Left ventricle myocardium inferior (tissue), 1 donor: ENCODE measurements at regions not wholly inside any gene's neighbourhood (a gene's known extent, or its start where the extent isn't known, plus 50 kb on each side); places are given as distances from the start of the nearest gene placed in this dataset.
"Not testable (repeated sequence)": the region's sequence is repeated elsewhere in the genome, so short reads cannot be mapped to it uniquely, and the experiment has no call there.

Experiments
- DNase-seq: peaks from one replicate; pipeline ENCODE4 v3.0.0-alpha.2; 2020
- H3K27ac ChIP-seq: fragments of 200-600 bp; replicated peaks from 2 replicates; pipeline ENCODE4 v1.8.0; 2021
- H3K27me3 ChIP-seq: fragments of 200-600 bp; 2 replicates; pipeline ENCODE4 v1.8.0; 2021; ENCODE audit warnings: low read depth
- H3K36me3 ChIP-seq: fragments of 200-600 bp; 2 replicates; pipeline ENCODE4 v1.8.0; 2021
- H3K4me1 ChIP-seq: fragments of 200-600 bp; 2 replicates; pipeline ENCODE4 v1.8.0; 2021
- H3K4me3 ChIP-seq: fragments of 200-600 bp; 2 replicates; pipeline ENCODE4 v1.8.0; 2021; ENCODE audit warnings: mild to moderate bottlenecking, moderate library complexity
- H3K9me3 ChIP-seq: fragments of 200-600 bp; replicated peaks from 2 replicates; pipeline ENCODE4 v1.8.0; 2021
- intact Hi-C: fragments of 100-400 bp; cut with micrococcal nuclease; formaldehyde crosslinking; loops from one replicate; pipeline ENCODE4 v1.11.0; 2022
- TF ChIP-seq, protein P1 (sequence below): fragments of 200-600 bp; IDR thresholded peaks from 2 replicates; pipeline ENCODE4 v1.8.0; 2021; ENCODE audit warnings: antibody characterized with exemption, mild to moderate bottlenecking, borderline replicate concordance
- donor health status: DM: no; HTN: yes; CAD: no; lungs with severe emphysema.

DNA sequence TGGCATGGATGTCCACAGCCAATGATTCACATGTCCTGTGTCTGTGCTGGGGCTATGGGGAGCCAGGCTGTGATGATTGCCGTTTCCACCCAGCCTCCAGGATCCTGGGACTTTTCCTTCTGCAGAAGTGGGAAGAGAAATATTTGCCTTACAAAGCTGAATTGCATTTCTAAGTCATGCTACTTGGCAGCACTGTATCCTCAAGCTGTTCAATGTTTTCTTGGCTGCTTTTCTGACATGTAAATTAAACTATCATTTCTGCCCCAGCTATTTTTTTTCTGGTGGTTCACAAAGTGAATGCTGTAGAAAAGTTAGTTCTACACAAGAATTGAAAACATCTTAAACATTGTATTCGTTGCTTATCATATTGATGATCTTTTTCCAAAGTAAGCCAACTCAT, 51.9 kb upstream of the TCERG1L start:
- peaks cover 27% of the 10 kb centered on the region for H3K9me3 ChIP-seq
- no peak overlapping the region for H3K27ac ChIP-seq
- DNase-seq = no peak
- H3K4me3 ChIP-seq = no peak overlapping the region
- H3K36me3 ChIP-seq = no peaks in the 10 kb centered on the region
- intact Hi-C loops = no loop called here
- peaks cover 31% of the 10 kb centered on the region for H3K27me3 ChIP-seq
- TF ChIP-seq, protein P1, sequence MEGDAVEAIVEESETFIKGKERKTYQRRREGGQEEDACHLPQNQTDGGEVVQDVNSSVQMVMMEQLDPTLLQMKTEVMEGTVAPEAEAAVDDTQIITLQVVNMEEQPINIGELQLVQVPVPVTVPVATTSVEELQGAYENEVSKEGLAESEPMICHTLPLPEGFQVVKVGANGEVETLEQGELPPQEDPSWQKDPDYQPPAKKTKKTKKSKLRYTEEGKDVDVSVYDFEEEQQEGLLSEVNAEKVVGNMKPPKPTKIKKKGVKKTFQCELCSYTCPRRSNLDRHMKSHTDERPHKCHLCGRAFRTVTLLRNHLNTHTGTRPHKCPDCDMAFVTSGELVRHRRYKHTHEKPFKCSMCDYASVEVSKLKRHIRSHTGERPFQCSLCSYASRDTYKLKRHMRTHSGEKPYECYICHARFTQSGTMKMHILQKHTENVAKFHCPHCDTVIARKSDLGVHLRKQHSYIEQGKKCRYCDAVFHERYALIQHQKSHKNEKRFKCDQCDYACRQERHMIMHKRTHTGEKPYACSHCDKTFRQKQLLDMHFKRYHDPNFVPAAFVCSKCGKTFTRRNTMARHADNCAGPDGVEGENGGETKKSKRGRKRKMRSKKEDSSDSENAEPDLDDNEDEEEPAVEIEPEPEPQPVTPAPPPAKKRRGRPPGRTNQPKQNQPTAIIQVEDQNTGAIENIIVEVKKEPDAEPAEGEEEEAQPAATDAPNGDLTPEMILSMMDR = no peak
- no peaks in the 10 kb centered on the region for H3K4me1 ChIP-seq

DNA sequence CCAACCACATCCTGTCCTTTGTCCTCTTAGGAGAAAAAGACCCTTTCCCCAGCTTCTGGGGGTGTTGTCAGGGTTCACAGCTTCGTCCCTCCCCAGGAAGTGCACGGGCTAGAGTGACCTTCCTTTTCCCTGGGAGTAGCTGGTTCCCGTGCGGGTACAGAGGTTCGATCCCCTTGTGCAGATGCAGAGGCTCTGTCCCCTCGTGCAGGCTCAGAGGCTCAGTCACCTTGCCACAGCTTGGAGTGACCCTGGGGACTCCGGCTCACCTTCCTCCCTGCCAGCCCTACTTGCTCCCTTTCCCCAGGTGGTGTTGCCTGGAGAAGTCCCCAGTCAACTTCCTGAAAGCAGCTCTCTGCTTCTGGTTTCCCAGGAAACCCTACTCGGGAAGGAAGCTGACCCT, 60.0 kb upstream of the TCERG1L start:
- no peak for DNase-seq
- H3K4me3 ChIP-seq = no peak overlapping the region
- intact Hi-C loops = no loop called here
- TF ChIP-seq, protein P1 = no peak
- no peaks in the 10 kb centered on the region for H3K4me1 ChIP-seq
- H3K9me3 ChIP-seq = peaks cover 38% of the 10 kb centered on the region
- H3K36me3 ChIP-seq = no peaks in the 10 kb centered on the region
- no peak overlapping the region for H3K27ac ChIP-seq
- H3K27me3 ChIP-seq = peaks cover 55% of the 10 kb centered on the region

DNA sequence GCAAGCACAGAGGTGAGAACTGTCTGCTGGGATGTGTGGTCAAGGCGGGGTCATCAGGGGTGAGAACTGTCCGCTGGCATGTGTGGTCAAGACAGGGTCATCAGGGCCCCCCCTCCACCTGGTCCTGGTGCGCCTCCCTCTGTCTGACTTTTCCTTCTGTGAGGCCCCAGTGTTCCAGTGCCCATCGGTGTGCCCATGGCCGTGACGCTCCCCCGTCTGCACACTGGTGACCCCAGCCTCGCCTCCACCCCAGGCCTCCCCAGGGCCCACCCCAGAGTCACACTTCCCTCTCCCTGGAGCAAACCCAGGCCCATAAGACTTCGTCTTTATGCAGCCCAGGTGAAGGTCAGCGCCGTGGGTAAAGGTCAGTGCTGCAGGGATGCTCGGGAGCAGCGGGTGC, 70.1 kb upstream of the TCERG1L start:
- H3K4me3 ChIP-seq = no peak overlapping the region
- no peaks in the 10 kb centered on the region for H3K4me1 ChIP-seq
- no peaks in the 10 kb centered on the region for H3K9me3 ChIP-seq
- TF ChIP-seq, protein P1 = no peak
- no peak overlapping the region for H3K27ac ChIP-seq
- DNase-seq = no peak
- intact Hi-C loops = no loop called here
- peaks cover 56% of the 10 kb centered on the region for H3K27me3 ChIP-seq
- no peaks in the 10 kb centered on the region for H3K36me3 ChIP-seq

DNA sequence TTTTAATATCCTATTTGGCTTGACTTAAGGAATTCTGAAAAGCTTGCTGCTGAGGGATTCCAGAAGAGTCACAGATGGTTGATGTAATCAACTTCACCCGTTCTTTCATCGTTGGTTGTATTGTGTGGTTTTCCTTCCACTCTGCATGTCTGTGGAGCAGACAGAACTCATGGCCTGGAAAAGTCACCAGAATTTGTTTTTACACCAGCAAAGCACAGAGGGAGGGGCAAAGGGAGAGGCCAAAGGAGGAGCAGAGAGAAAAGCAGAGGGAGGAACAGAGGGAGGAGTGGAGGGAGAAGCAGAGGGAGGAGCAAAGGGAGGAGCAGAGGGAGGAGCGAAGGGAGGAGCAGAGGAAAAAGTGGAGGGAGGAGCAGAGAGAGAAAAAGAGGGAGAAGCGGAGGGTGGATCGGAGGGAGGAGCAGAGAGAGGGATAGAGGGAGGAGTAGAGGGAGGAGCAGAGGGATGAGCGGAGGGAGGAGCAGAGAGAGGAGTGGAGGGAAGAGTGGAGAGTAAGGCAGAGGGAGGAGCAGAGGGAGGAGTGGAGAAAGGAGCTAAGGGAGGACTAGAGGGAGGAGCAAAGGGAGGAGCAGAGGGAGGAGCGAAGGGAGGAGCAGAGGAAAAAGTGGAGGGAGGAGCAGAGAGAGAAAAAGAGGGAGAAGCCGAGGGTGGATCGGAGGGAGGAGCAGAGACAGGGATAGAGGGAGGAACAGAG, 73.8 kb upstream of the TCERG1L start:
- H3K27ac ChIP-seq, H3K9me3 ChIP-seq, H3K4me1 ChIP-seq, intact Hi-C loops, H3K36me3 ChIP-seq, DNase-seq, H3K4me3 ChIP-seq: not testable (repeated sequence)
- peaks cover 78% of the 10 kb centered on the region for H3K27me3 ChIP-seq

DNA sequence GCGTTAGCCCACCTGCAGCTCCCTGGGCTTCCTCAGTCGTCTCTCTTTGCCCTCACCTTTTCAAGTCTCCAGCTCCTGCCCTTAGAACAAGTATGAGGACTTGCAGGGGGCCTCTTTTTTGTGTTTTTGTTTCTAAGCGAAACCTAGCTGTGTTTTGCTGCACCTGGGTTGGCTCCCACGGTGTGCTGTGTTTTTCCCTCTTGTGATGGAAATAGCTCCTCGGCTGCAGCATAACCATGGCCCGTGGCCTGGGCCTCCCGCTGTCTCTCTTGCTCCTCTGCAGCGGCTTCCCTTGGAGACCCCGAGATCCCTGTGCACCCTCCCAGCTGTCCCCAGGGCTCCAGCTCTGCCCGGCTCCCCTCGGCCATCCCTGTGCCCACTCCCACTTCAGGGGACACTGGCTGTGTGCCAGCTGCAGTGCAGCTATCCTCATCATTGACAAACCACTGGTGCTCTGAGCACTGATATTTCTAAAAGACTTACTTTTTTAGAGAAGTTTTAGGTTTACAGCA, 75.6 kb upstream of the TCERG1L start:
- no peaks in the 10 kb centered on the region for H3K9me3 ChIP-seq
- intact Hi-C loops = no loop called here
- DNase-seq = no peak
- H3K4me1 ChIP-seq = no peaks in the 10 kb centered on the region
- H3K4me3 ChIP-seq = no peak overlapping the region
- TF ChIP-seq, protein P1 = no peak
- peaks cover 71% of the 10 kb centered on the region for H3K27me3 ChIP-seq
- H3K27ac ChIP-seq = no peak overlapping the region
- no peaks in the 10 kb centered on the region for H3K36me3 ChIP-seq

DNA sequence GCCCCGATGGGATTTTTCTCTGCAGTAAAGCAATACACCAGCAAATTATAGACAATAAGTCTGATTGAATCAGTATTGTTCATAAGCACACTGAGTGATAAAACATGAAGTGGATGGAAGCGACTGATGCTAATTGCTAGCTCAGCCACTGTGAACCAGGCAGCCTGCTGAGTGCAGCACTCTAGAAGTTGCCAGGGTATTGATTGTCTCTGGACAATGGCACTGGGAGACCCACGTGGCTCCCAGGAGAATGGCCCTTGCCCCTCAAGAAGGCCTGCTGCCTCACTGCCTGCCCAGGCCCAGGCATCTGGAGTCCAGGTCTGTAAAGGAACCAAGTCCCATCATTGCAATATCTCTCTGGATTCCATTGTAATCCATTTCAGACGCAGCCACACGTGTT, 80.4 kb upstream of the TCERG1L start:
- Histone ChIP-seq H3K4me3 (no peak overlapping the region), H3K27ac (no peak overlapping the region), H3K36me3 (no peaks in the 10 kb centered on the region), H3K4me1 (no peaks in the 10 kb centered on the region), H3K9me3 (no peaks in the 10 kb centered on the region), H3K27me3 (peaks cover 72% of the 10 kb centered on the region)
- intact Hi-C loops = no loop called here
- no peak for DNase-seq
- TF ChIP-seq, protein P1 = no peak
